H1 (cell line): ENCODE measurements at regions not wholly inside any gene's neighbourhood (a gene's known extent, or its start where the extent isn't known, plus 50 kb on each side); places are given as distances from the start of the nearest gene placed in this dataset.

ENCODE experiments used
- CTCF ChIA-PET: fragments of 300-600 bp; sonication (Branson Sonifier 250); formaldehyde crosslinking; loops from one replicate; lab custom pipeline; 2021; ENCODE audit not compliant: partially characterized antibody; lab: Charles Lee
- POLR2A ChIA-PET: fragments of 300-600 bp; sonication (Branson Sonifier 250); formaldehyde crosslinking; loops from one replicate; lab custom pipeline; 2021; ENCODE audit warnings: inconsistent platforms; ENCODE audit not compliant: partially characterized antibody; lab: Charles Lee
- DNase-seq, 2 experiments: peaks; one replicate each; pipeline versions ENCODE4 v3.0.0 to v3.0.0-alpha.2; 2010 to 2022; ENCODE audit warnings: low spot score in 2 of 2, low read depth in 1 of 2, mixed read lengths in 1 of 2
- FAIRE-seq: peaks from 2 replicates; lab custom pipeline; 2011; peaks lifted over from hg19 to GRCh38; lab: Jason Lieb, UNC
- H2AFZ ChIP-seq: 2 replicates; pipeline ENCODE4 v1.8.1; 2012; ENCODE audit warnings: low read length, inconsistent platforms
- H2AK5ac ChIP-seq: 2 replicates; pipeline ENCODE4 v1.6.1; 2013; ENCODE audit warnings: low read depth, low read length
- H2BK120ac ChIP-seq: replicated peaks from 2 replicates; pipeline ENCODE3; 2013; ENCODE audit warnings: low read depth, low read length, inconsistent platforms
- H2BK12ac ChIP-seq: 2 replicates; pipeline ENCODE4 v1.6.1; 2013; ENCODE audit warnings: low read depth, low read length
- H2BK15ac ChIP-seq: 2 replicates; pipeline ENCODE4 v1.6.1; 2013; ENCODE audit warnings: low read length
- H2BK20ac ChIP-seq: 2 replicates; pipeline ENCODE4 v1.6.1; 2013; ENCODE audit warnings: low read length
- H2BK5ac ChIP-seq: 2 replicates; pipeline ENCODE4 v1.6.1; 2013; ENCODE audit warnings: low read depth, low read length
- H3K14ac ChIP-seq: 2 replicates; pipeline ENCODE4 v1.6.1; 2013; ENCODE audit warnings: inconsistent platforms; ENCODE audit not compliant: insufficient read length
- H3K18ac ChIP-seq: 2 replicates; pipeline ENCODE4 v1.6.1; 2013; ENCODE audit warnings: low read length; ENCODE audit errors: extremely low read depth
- H3K23ac ChIP-seq: 2 replicates; pipeline ENCODE4 v1.6.1; 2013; ENCODE audit warnings: inconsistent platforms; ENCODE audit not compliant: insufficient read length
- H3K23me2 ChIP-seq: 2 replicates; pipeline ENCODE4 v1.6.1; 2013; ENCODE audit warnings: low read depth, low read length
- H3K27ac ChIP-seq: 2 replicates; pipeline ENCODE4 v1.6.1; 2011; ENCODE audit warnings: low read depth, low read length, inconsistent platforms
- H3K27me3 ChIP-seq, 4 experiments: replicated peaks in 1 of 4; 1 replicate in 1 of 4; 2 replicates in 3 of 4; pipeline versions ENCODE4 v1.6.1 to v1.8.1; 2011 to 2013; ENCODE audit warnings: low read length in 3 of 4, mild to moderate bottlenecking in 3 of 4, inconsistent platforms in 2 of 4, mixed read lengths in 2 of 4, moderate library complexity in 1 of 4; ENCODE audit not compliant: control insufficient read depth in 3 of 4, insufficient read depth in 3 of 4; ENCODE audit errors: extremely low read depth in 1 of 4
- H3K36me3 ChIP-seq, 4 experiments: 2 replicates each; pipeline versions ENCODE4 v1.6.1 to v1.8.1; 2011 to 2013; ENCODE audit warnings: mild to moderate bottlenecking in 4 of 4, low read length in 3 of 4, moderate library complexity in 2 of 4, control low read depth in 1 of 4, inconsistent platforms in 1 of 4; ENCODE audit not compliant: insufficient read depth in 4 of 4, control insufficient read depth in 2 of 4
- H3K4ac ChIP-seq: replicated peaks from 2 replicates; pipeline ENCODE3; 2013; ENCODE audit warnings: low read length, low read depth, mixed read lengths, inconsistent platforms; ENCODE audit not compliant: insufficient read length
- H3K4me1 ChIP-seq, 4 experiments: replicated peaks in 1 of 4; 1 replicate in 1 of 4; 2 replicates in 3 of 4; pipeline versions ENCODE4 v1.6.1 to v1.8.1; 2011 to 2013; ENCODE audit warnings: low read length in 3 of 4, inconsistent platforms in 2 of 4, mixed read lengths in 1 of 4; ENCODE audit not compliant: insufficient read depth in 4 of 4, control insufficient read depth in 3 of 4
- H3K4me2 ChIP-seq, 2 experiments: 2 replicates each; pipeline versions ENCODE4 v1.6.1 to v1.8.1; 2011 to 2013; ENCODE audit warnings: low read depth in 2 of 2, low read length in 2 of 2, control low read depth in 1 of 2, inconsistent platforms in 1 of 2, mild to moderate bottlenecking in 1 of 2; ENCODE audit not compliant: insufficient read depth in 1 of 2
- H3K4me3 ChIP-seq, 4 experiments: fragments of 200-600, 300-600 bp in 1 of 4; sonication (generic), shearing (Covaris generic), sonication (Bioruptor Twin) in 1 of 4; 2 replicates each; pipeline versions ENCODE4 v1.5.1 to v1.8.1; 2011 to 2016; ENCODE audit warnings: low read length in 4 of 4, low read depth in 3 of 4, control low read depth in 2 of 4, inconsistent platforms in 2 of 4, mild to moderate bottlenecking in 2 of 4, mixed read lengths in 1 of 4, moderate library complexity in 1 of 4; ENCODE audit not compliant: insufficient read depth in 2 of 4; ENCODE audit errors: extremely low read depth in 1 of 4
- H3K56ac ChIP-seq: replicated peaks from 2 replicates; pipeline ENCODE3; 2013; ENCODE audit warnings: low read depth, mild to moderate bottlenecking, mixed read lengths, low read length, inconsistent platforms; ENCODE audit not compliant: insufficient read length
- H3K79me1 ChIP-seq: 2 replicates; pipeline ENCODE4 v1.6.1; 2013; ENCODE audit warnings: low read depth, low read length, control low read depth
- H3K79me2 ChIP-seq, 2 experiments: 2 replicates each; pipeline versions ENCODE4 v1.6.1 to v1.8.1; 2012 to 2013; ENCODE audit warnings: low read length in 2 of 2, mild to moderate bottlenecking in 2 of 2, inconsistent platforms in 1 of 2; ENCODE audit not compliant: insufficient read depth in 2 of 2, control insufficient read depth in 1 of 2
- H3K9ac ChIP-seq, 4 experiments: replicated peaks in 1 of 4; 1 replicate in 1 of 4; 2 replicates in 3 of 4; pipeline versions ENCODE4 v1.6.1 to v1.8.1; 2011 to 2013; ENCODE audit warnings: low read depth in 3 of 4, low read length in 3 of 4, control low read depth in 2 of 4, mild to moderate bottlenecking in 2 of 4, moderate library complexity in 2 of 4, inconsistent platforms in 1 of 4; ENCODE audit errors: extremely low read depth in 1 of 4
- H3K9me3 ChIP-seq, 2 experiments: 2 replicates each; pipeline versions ENCODE4 v1.6.1 to v1.8.1; 2012 to 2013; ENCODE audit warnings: mild to moderate bottlenecking in 2 of 2, moderate library complexity in 2 of 2, control low read depth in 1 of 2, inconsistent platforms in 1 of 2, low read depth in 1 of 2, low read length in 1 of 2, mixed read lengths in 1 of 2; ENCODE audit not compliant: insufficient read depth in 2 of 2
- H4K20me1 ChIP-seq, 2 experiments: replicated peaks in 1 of 2; 2 replicates each; pipeline versions ENCODE3 to v1.8.1; 2011 to 2013; ENCODE audit warnings: inconsistent platforms in 2 of 2, low read length in 2 of 2, mild to moderate bottlenecking in 1 of 2; ENCODE audit not compliant: insufficient read depth in 2 of 2, control insufficient read depth in 1 of 2
- H4K5ac ChIP-seq: 2 replicates; pipeline ENCODE4 v1.6.1; 2013; ENCODE audit warnings: low read length, low read depth, mixed read lengths, inconsistent platforms; ENCODE audit not compliant: insufficient read length
- H4K8ac ChIP-seq: 2 replicates; pipeline ENCODE4 v1.8.0; 2013; ENCODE audit warnings: mild to moderate bottlenecking, moderate library complexity, low read length, inconsistent platforms; ENCODE audit not compliant: insufficient read depth; ENCODE audit errors: extremely low read depth
- H4K91ac ChIP-seq: replicated peaks from 2 replicates; pipeline ENCODE3; 2013; ENCODE audit warnings: low read length, mixed read lengths, inconsistent platforms; ENCODE audit not compliant: insufficient read length
- BACH1 ChIP-seq: IDR thresholded peaks from 2 replicates; pipeline ENCODE4 v1.6.1; 2012; ENCODE audit warnings: low read length, improper control_type of control experiment
- CHD1 ChIP-seq: IDR thresholded peaks from 2 replicates; pipeline ENCODE4 v1.6.1; 2012; ENCODE audit warnings: low read depth, low read length, improper control_type of control experiment
- CHD2 ChIP-seq: IDR thresholded peaks from 2 replicates; pipeline ENCODE4 v1.6.1; 2012; ENCODE audit warnings: low read length, improper control_type of control experiment
- KDM4A ChIP-seq: IDR thresholded peaks from one replicate; pipeline ENCODE4 v1.7.1; 2012; ENCODE audit warnings: low read depth, mild to moderate bottlenecking, moderate library complexity, low read length, inconsistent platforms; ENCODE audit not compliant: severe bottlenecking
- POLR2AphosphoS5 ChIP-seq: IDR thresholded peaks from 2 replicates; pipeline ENCODE4 v1.6.1; 2011; ENCODE audit warnings: low read depth, low read length
- RNF2 ChIP-seq: fragments of 200-900, 300-1000 bp; sonication (generic); IDR thresholded peaks from 2 replicates; pipeline ENCODE4 v1.7.1; 2016; ENCODE audit warnings: borderline replicate concordance, low read depth, mild to moderate bottlenecking, antibody characterized with exemption, low read length; ENCODE audit not compliant: poor library complexity, severe bottlenecking; ENCODE audit errors: missing control alignments
- SAP30 ChIP-seq: fragments of 300-600 bp; sonication (generic); IDR thresholded peaks from 2 replicates; pipeline ENCODE4 v1.7.1; 2012; ENCODE audit warnings: low read length, moderate library complexity, mild to moderate bottlenecking, inconsistent platforms; ENCODE audit not compliant: insufficient read depth, insufficient replicate concordance
- SIRT6 ChIP-seq: IDR thresholded peaks from one replicate; pipeline ENCODE4 v1.7.1; 2012; ENCODE audit warnings: low read length, inconsistent platforms
- SP1 ChIP-seq: IDR thresholded peaks from 2 replicates; pipeline ENCODE4 v1.6.1; 2011; ENCODE audit warnings: low read depth, low read length
- SP4 ChIP-seq: IDR thresholded peaks from 2 replicates; pipeline ENCODE4 v1.6.1; 2012; ENCODE audit warnings: low read length, inconsistent platforms
- SRF ChIP-seq: IDR thresholded peaks from 2 replicates; pipeline ENCODE4 v1.6.1; 2011; ENCODE audit warnings: mild to moderate bottlenecking, low read depth, low read length, moderate library complexity
- TCF12 ChIP-seq: IDR thresholded peaks from 2 replicates; pipeline ENCODE4 v1.6.1; 2011; ENCODE audit warnings: low read depth, mild to moderate bottlenecking, low read length
- WGBS, 2 experiments: shearing (Covaris generic) in 1 of 2; methylation state at CpG; one replicate each; pipeline versions ENCODE4 v1.1.6 to v1.1.7; 2013 to 2015; ENCODE audit warnings: low lambda C conversion rate in 2 of 2, mixed read lengths in 2 of 2, inconsistent platforms in 1 of 2, low coverage in 1 of 2, missing lambda C conversion rate in 1 of 2; ENCODE audit not compliant: insufficient replicate concordance in 2 of 2, insufficient coverage in 1 of 2, insufficient read length in 1 of 2; ENCODE audit errors: extremely low coverage in 1 of 2, missing lambda C conversion rate in 1 of 2; 5-methylcytosine and 5-hydroxymethylcytosine counted together
- TF ChIP-seq, protein P1 (sequence below): IDR thresholded peaks from 2 replicates; pipeline ENCODE4 v1.6.1; 2012; ENCODE audit warnings: low read length, inconsistent platforms

DNA sequence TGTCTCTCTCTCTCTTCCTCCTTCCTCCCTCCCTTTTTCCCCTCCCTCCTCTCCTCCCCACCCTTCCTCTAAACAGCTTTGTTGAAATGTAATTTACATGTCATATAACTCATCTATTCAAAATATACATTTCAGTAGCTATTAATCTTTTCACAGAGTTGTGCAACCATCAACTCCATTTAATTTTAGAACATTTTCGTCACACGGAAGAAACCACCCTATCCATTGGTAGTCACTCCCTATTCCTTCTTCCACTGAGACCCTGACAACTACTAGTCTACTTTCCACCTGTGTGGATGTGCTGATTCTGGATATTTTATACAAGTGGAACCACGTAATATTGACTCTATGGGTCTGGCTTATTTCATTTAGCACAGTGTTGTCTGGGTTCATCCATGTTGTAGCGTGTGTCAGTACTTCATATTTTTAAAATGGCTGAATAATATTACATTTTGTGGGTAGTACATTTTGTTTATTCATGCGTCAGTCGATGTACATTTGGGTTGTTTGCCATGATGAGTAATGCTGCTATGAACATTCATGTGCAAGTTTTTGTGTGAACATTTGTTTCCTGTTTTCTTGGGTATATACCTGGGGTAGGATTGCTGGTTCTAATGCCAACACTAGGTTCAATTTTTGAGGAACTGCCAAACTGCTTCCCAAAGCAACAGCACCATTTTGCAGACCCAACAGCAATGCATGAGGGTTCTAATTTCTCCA is 100.1 kb upstream of the GCFC2 start:
- POLR2A ChIA-PET, result no interaction called here
- Histone ChIP-seq H3K79me1 (no peaks in the 10 kb centered on the region), H3K27me3 (no peaks in the 10 kb centered on the region), H3K23me2 (no peaks in the 10 kb centered on the region), H2BK5ac (no peak overlapping the region), H3K79me2 (no peaks in the 10 kb centered on the region), H2AFZ (no peak overlapping the region), H3K9me3 (no peaks in the 10 kb centered on the region), H3K4me3 (no peak overlapping the region), H4K5ac (no peak overlapping the region), H2BK120ac (no peak overlapping the region), H3K4me2 (no peak overlapping the region), H4K91ac (no peak overlapping the region), H4K8ac (no peak overlapping the region), H3K36me3 (no peaks in the 10 kb centered on the region), H3K9ac (no peak overlapping the region), H3K27ac (no peak overlapping the region), H2BK20ac (no peak overlapping the region), H4K20me1 (no peaks in the 10 kb centered on the region), H3K56ac (no peak overlapping the region), H3K23ac (no peak overlapping the region), H2BK15ac (no peak overlapping the region), H2AK5ac (no peak overlapping the region), H2BK12ac (no peak overlapping the region), H3K14ac (no peak overlapping the region), H3K18ac (no peak overlapping the region), H3K4me1 (no peaks in the 10 kb centered on the region), H3K4ac (no peak overlapping the region)
- CTCF ChIA-PET, result no interaction called here
- FAIRE-seq (no peak), DNase-seq (no peak)
- whole genome bisulfite sequencing, 2 experiments, result 83% methylated on average over 6 of the region's 6 CpGs; no CpG with 5 or more reads in 1 of the 2 experiments
- TF ChIP-seq KDM4A (no peak), SP4 (no peak), BACH1 (no peak), CHD2 (no peak), RNF2 (no peak), SRF (no peak), CHD1 (no peak), SAP30 (no peak), SP1 (no peak), TCF12 (no peak), POLR2AphosphoS5 (no peak), SIRT6 (no peak)
- TF ChIP-seq, protein P1, sequence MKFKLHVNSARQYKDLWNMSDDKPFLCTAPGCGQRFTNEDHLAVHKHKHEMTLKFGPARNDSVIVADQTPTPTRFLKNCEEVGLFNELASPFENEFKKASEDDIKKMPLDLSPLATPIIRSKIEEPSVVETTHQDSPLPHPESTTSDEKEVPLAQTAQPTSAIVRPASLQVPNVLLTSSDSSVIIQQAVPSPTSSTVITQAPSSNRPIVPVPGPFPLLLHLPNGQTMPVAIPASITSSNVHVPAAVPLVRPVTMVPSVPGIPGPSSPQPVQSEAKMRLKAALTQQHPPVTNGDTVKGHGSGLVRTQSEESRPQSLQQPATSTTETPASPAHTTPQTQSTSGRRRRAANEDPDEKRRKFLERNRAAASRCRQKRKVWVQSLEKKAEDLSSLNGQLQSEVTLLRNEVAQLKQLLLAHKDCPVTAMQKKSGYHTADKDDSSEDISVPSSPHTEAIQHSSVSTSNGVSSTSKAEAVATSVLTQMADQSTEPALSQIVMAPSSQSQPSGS, result no peak
